Activated CD8-positive, alpha-beta T cell treated with anti-CD3 and anti-CD28 coated beads for 36 hours (primary cell): ENCODE measurements at regions not wholly inside any gene's neighbourhood (a gene's known extent, or its start where the extent isn't known, plus 50 kb on each side); places are given as distances from the start of the nearest gene placed in this dataset.
"Not testable (repeated sequence)": the region's sequence is repeated elsewhere in the genome, so short reads cannot be mapped to it uniquely, and the experiment has no call there.

Source experiments
- ATAC-seq: fragments of 200-7000 bp; cut with Tn5 transposase; one replicate; pipeline ENCODE4 v1.10.0; 2021; ENCODE audit warnings: mild to moderate bottlenecking, moderate library complexity
- CTCF ChIA-PET: fragments of 350-600 bp; sonication (Branson Sonifier 250); formaldehyde crosslinking; loops from one replicate; lab custom pipeline; 2021; ENCODE audit warnings: antibody characterized with exemption; lab: Charles Lee
- POLR2A ChIA-PET: fragments of 350-600 bp; sonication (Branson Sonifier 250); formaldehyde crosslinking; loops from one replicate; lab custom pipeline; 2021; ENCODE audit warnings: antibody characterized with exemption; lab: Charles Lee
- DNase-seq: peaks from one replicate; pipeline ENCODE4 v3.0.0-alpha.2; 2020
- H3K27ac Mint-ChIP-seq: one replicate; pipeline ENCODE4 v1.8.0; 2021; ENCODE audit warnings: mild to moderate bottlenecking, mixed read lengths
- H3K27me3 Mint-ChIP-seq: one replicate; pipeline ENCODE4 v1.8.0; 2021; ENCODE audit warnings: mixed read lengths
- H3K36me3 Mint-ChIP-seq: one replicate; pipeline ENCODE4 v1.8.0; 2021; ENCODE audit warnings: low read depth, mixed read lengths
- H3K4me1 Mint-ChIP-seq: one replicate; pipeline ENCODE4 v1.8.0; 2021; ENCODE audit warnings: low read depth, mixed read lengths
- H3K4me3 Mint-ChIP-seq: one replicate; pipeline ENCODE4 v1.8.0; 2021; ENCODE audit warnings: mild to moderate bottlenecking, moderate library complexity, mixed read lengths
- H3K9me3 Mint-ChIP-seq: one replicate; pipeline ENCODE4 v1.8.0; 2021; ENCODE audit warnings: mixed read lengths
- CTCF ChIP-seq: fragments of 200-600 bp; IDR thresholded peaks from one replicate; pipeline ENCODE4 v1.8.0; 2022; ENCODE audit warnings: antibody characterized with exemption, mild to moderate bottlenecking
- intact Hi-C: fragments of 100-400 bp; cut with micrococcal nuclease; formaldehyde crosslinking; loops from one replicate; pipeline ENCODE4 v1.10.0; 2022

GRCh38 chr10:28993861-28994260, 295.0 kb upstream of the LYZL1 start:
- no peak for DNase-seq
- H3K27ac Mint-ChIP-seq, result no peak overlapping the region
- no peaks in the 10 kb centered on the region for H3K4me1 Mint-ChIP-seq
- H3K36me3 Mint-ChIP-seq, result no peaks in the 10 kb centered on the region
- peaks cover 3% of the 10 kb centered on the region for H3K27me3 Mint-ChIP-seq
- ATAC-seq, result no peak
- H3K9me3 Mint-ChIP-seq, result no peaks in the 10 kb centered on the region
- intact Hi-C loops, result loop anchor here (5.0 kb wide), 1 partner anchor 332 kb away; no protein-coding TSS in a partner anchor
- no peak for TF ChIP-seq CTCF
- ChIA-PET CTCF (interaction anchor here (4.5 kb wide), 1 partner anchor 330 kb away, joined by 38 read pairs; no protein-coding TSS in a partner anchor), POLR2A (no interaction called here)
- no peak overlapping the region for H3K4me3 Mint-ChIP-seq

GRCh38 chr10:28994802-28995201, 294.1 kb upstream of the LYZL1 start:
- intact Hi-C loops, result loop anchor here (5.0 kb wide), 1 partner anchor 333 kb away; no protein-coding TSS in a partner anchor
- ATAC-seq, DNase-seq, H3K4me1 Mint-ChIP-seq, H3K27ac Mint-ChIP-seq, H3K36me3 Mint-ChIP-seq, POLR2A ChIA-PET, H3K27me3 Mint-ChIP-seq, H3K4me3 Mint-ChIP-seq, H3K9me3 Mint-ChIP-seq: not testable (repeated sequence)
- CTCF ChIA-PET, result interaction anchor here (4.5 kb wide), 1 partner anchor 331 kb away, joined by 38 read pairs; no protein-coding TSS in a partner anchor

- no peak for ATAC-seq
- DNase-seq, result no peak
- no peak overlapping the region for H3K27ac Mint-ChIP-seq
- intact Hi-C loops, result no loop called here
- TF ChIP-seq CTCF, result no peak
- ChIA-PET POLR2A (no interaction called here), CTCF (no interaction called here)
- no peaks in the 10 kb centered on the region for H3K9me3 Mint-ChIP-seq
- H3K27me3 Mint-ChIP-seq, result peaks cover 3% of the 10 kb centered on the region
- H3K4me3 Mint-ChIP-seq, result no peak overlapping the region
- no peaks in the 10 kb centered on the region for H3K36me3 Mint-ChIP-seq
- H3K4me1 Mint-ChIP-seq, result no peaks in the 10 kb centered on the region
Measured at GRCh38 chr10:28995497-28995896, 293.4 kb upstream of the LYZL1 start.

GRCh38 chr10:28996345-28996744, 292.5 kb upstream of the LYZL1 start:
- no peak for TF ChIP-seq CTCF
- Mint-ChIP-seq H3K9me3 (no peaks in the 10 kb centered on the region), H3K4me1 (no peaks in the 10 kb centered on the region), H3K27ac (no peak overlapping the region), H3K36me3 (no peaks in the 10 kb centered on the region), H3K27me3 (peaks cover 3% of the 10 kb centered on the region), H3K4me3 (no peak overlapping the region)
- no peak for DNase-seq
- ChIA-PET CTCF (no interaction called here), POLR2A (no interaction called here)
- intact Hi-C loops, result no loop called here
- ATAC-seq, result no peak

- ATAC-seq (no peak), DNase-seq (no peak)
- CTCF ChIA-PET, result no interaction called here
- intact Hi-C loops, result no loop called here
- POLR2A ChIA-PET, result no interaction called here
- Mint-ChIP-seq H3K9me3 (no peaks in the 10 kb centered on the region), H3K27me3 (peaks cover 3% of the 10 kb centered on the region), H3K27ac (no peak overlapping the region), H3K36me3 (no peaks in the 10 kb centered on the region), H3K4me3 (no peak overlapping the region), H3K4me1 (no peaks in the 10 kb centered on the region)
- TF ChIP-seq CTCF, result no peak
Measured at GRCh38 chr10:28996947-28997551, 291.8 kb upstream of the LYZL1 start.
